IPS-15b (cell line): ENCODE measurements at regions not wholly inside any gene's neighbourhood (a gene's known extent, or its start where the extent isn't known, plus 50 kb on each side); places are given as distances from the start of the nearest gene placed in this dataset.

ENCODE experiments used
- H3K27me3 ChIP-seq: one replicate; pipeline ENCODE4 v1.6.1; 2013; ENCODE audit warnings: low read length; ENCODE audit not compliant: control insufficient read depth, insufficient read depth
- H3K36me3 ChIP-seq: one replicate; pipeline ENCODE4 v1.6.1; 2013; ENCODE audit warnings: low read length; ENCODE audit not compliant: control insufficient read depth, insufficient read depth
- H3K4me1 ChIP-seq: one replicate; pipeline ENCODE4 v1.6.1; 2013; ENCODE audit warnings: mild to moderate bottlenecking, low read length; ENCODE audit not compliant: control insufficient read depth, insufficient read depth
- H3K4me3 ChIP-seq: one replicate; pipeline ENCODE4 v1.5.1; 2013; ENCODE audit warnings: low read depth, low read length
- H3K9ac ChIP-seq: one replicate; pipeline ENCODE4 v1.6.1; 2013; ENCODE audit warnings: low read depth, mild to moderate bottlenecking, low read length
- H3K9me3 ChIP-seq: one replicate; pipeline ENCODE4 v1.6.1; 2013; ENCODE audit warnings: mild to moderate bottlenecking, low read length; ENCODE audit not compliant: control insufficient read depth, insufficient read depth

DNA sequence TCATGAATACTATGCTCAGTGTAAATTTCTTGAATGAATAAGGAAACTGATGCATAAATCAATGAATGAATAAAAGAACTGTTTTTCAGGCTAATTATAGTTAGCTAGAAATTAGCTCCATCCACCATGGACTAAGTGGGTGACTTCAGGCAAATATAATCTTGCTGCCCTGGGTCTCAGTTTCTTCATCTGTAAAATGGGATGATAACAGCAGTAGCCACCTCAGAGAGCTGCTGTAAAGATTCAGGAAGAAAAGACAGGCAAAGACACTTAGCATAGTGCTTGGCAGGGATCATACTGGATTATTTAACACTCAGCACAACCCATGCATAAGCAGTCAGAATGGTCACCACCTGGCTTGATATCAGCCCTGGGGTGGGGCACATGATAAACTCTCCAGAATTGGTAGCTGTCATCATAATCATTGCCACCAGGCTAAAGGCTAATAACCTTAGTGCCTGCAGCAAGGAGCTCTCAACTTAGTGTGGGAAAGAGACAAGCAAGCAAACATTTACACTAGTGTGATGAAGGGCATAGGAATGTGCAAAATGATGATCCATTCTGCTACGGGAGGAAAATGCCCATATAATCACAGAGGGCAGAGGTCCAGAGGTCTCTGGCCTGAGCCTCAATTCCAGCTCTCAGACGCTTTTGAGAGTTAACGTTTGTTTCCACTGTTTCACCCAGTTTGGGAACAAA lies 234.7 kb upstream of the TBX3 start:
- H3K4me1 ChIP-seq = no peaks in the 10 kb centered on the region
- H3K27me3 ChIP-seq = no peaks in the 10 kb centered on the region
- H3K9ac ChIP-seq = no peak overlapping the region
- no peaks in the 10 kb centered on the region for H3K9me3 ChIP-seq
- H3K36me3 ChIP-seq = no peaks in the 10 kb centered on the region
- H3K4me3 ChIP-seq = no peak overlapping the region

DNA sequence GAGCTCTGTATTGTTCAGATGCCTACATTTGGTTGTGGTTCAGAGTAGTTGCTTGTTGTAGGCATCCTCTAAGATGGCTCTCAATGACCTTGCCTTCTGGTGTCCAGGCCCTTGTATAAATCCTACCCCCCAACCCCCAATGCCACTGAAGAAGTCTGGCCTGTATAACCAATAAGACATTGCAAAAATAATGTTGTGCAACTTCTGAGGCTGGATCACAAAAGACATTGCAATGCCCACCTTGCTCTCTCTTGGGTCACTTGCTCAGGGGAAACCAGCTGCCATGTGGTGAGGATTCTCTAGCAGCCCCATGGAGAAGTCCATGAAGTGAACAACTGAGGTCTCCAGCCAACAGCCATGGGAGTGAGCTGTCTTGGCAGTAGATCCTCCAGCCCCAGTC lies 234.0 kb upstream of the TBX3 start:
- Histone ChIP-seq H3K9ac (no peak overlapping the region), H3K4me1 (no peaks in the 10 kb centered on the region), H3K27me3 (no peaks in the 10 kb centered on the region), H3K9me3 (no peaks in the 10 kb centered on the region), H3K36me3 (no peaks in the 10 kb centered on the region), H3K4me3 (no peak overlapping the region)

DNA sequence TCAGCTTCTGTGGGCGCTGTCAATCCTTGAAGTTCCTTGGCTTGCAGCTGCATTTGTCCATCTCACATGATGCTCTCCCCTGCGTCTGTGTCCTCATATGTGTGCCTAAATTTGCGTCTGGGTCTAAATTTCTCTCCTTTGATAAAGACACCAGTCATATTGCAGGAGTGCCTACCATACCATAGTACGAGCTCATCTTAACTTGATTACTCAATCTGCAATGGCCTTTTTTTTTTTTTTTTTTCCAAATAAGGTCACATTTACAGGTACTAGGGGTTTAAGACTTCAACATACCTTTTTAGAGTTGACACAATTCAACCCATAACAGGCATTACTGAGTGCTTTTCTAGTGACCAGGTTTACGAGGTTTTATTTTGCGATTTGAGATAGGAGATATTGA lies 233.3 kb upstream of the TBX3 start:
- Histone ChIP-seq H3K27me3 (no peaks in the 10 kb centered on the region), H3K9me3 (no peaks in the 10 kb centered on the region), H3K9ac (no peak overlapping the region), H3K36me3 (no peaks in the 10 kb centered on the region), H3K4me1 (no peaks in the 10 kb centered on the region), H3K4me3 (no peak overlapping the region)

- Histone ChIP-seq H3K9ac (no peak overlapping the region), H3K36me3 (no peaks in the 10 kb centered on the region), H3K4me1 (no peaks in the 10 kb centered on the region), H3K9me3 (no peaks in the 10 kb centered on the region), H3K27me3 (no peaks in the 10 kb centered on the region), H3K4me3 (no peak overlapping the region)
Measured at GRCh38 chr12:114916541-114916940, 232.6 kb upstream of the TBX3 start.

DNA sequence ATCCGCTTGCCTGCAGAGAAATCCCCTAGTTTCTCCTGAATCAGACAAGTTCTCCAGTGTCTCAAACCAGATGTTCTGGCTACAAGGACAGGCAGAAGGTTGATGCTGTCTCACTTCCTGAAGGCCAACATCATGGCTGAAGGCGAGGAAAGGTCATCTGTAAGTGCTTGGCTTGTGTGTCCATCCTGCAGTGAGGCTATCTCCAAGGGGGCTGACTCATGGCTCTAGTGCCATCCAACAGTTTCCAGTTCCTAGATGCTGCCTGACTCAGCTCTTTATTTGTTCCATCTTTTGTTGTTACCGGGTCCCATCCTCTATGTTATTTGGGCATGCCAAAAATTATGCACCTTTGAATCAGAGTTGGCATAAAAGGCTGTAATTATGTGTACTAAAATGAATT lies 232.1 kb upstream of the TBX3 start:
- Histone ChIP-seq H3K9me3 (no peaks in the 10 kb centered on the region), H3K4me1 (no peaks in the 10 kb centered on the region), H3K27me3 (no peaks in the 10 kb centered on the region), H3K9ac (no peak overlapping the region), H3K4me3 (no peak overlapping the region), H3K36me3 (no peaks in the 10 kb centered on the region)

GRCh38 chr12:114913871-114914801 lies 230.2 kb upstream of the TBX3 start:
- H3K9me3 ChIP-seq = no peaks in the 10 kb centered on the region
- no peak overlapping the region for H3K9ac ChIP-seq
- H3K27me3 ChIP-seq = no peaks in the 10 kb centered on the region
- H3K4me1 ChIP-seq = no peaks in the 10 kb centered on the region
- H3K36me3 ChIP-seq = no peaks in the 10 kb centered on the region
- no peak overlapping the region for H3K4me3 ChIP-seq

GRCh38 chr12:114912811-114913210 lies 228.8 kb upstream of the TBX3 start:
- Histone ChIP-seq H3K36me3 (no peaks in the 10 kb centered on the region), H3K9ac (no peak overlapping the region), H3K9me3 (no peaks in the 10 kb centered on the region), H3K27me3 (no peaks in the 10 kb centered on the region), H3K4me3 (no peak overlapping the region), H3K4me1 (no peaks in the 10 kb centered on the region)

- H3K9me3 ChIP-seq = no peaks in the 10 kb centered on the region
Measured at GRCh38 chr12:114911196-114911595, 227.2 kb upstream of the TBX3 start.

DNA sequence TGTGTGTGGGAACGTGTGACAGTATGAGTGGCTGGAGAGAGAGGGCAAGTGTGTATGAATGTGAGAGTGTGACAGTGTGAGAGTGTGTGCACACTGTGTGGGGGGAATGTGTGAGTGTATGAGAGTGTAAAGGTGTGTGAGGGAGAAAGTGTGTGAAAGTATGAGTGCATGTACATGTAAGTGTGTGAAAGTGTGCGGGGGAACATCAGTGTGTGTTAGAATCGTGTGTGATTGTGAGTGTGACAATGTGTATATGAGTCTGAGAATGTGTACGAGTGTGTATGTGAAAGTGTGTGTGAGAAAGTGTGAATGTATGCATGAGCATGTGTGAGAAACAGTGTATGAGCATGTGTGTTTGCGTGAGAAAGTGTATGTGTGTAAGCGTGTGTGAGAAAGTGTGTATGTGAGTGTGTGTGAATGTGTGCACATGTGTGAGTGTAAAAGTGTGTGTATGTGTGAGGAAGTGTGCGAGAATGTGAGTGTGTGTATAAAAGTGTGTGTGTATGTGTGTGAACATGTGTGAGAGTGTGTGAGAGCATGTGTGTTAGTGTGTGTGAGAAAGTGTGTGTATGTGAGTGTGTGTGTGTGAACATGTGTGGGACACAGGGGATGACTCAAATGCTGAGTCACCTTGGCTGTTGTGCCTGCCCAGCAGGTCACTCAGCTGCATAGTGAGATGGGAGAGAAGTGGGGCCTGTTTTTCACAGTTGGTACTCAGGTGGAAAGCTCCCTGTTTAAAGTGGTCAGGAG lies 220.5 kb upstream of the TBX3 start:
- no peak overlapping the region for H3K9ac ChIP-seq
- no peak overlapping the region for H3K4me3 ChIP-seq
- no peaks in the 10 kb centered on the region for H3K27me3 ChIP-seq
- H3K36me3 ChIP-seq = no peaks in the 10 kb centered on the region
- no peaks in the 10 kb centered on the region for H3K9me3 ChIP-seq
- no peaks in the 10 kb centered on the region for H3K4me1 ChIP-seq

More at GRCh38 chr12:114911196-114911595, 227.2 kb upstream of the TBX3 start:
- Histone ChIP-seq H3K36me3 (no peaks in the 10 kb centered on the region), H3K9ac (no peak overlapping the region), H3K4me3 (no peak overlapping the region), H3K27me3 (no peaks in the 10 kb centered on the region), H3K4me1 (no peaks in the 10 kb centered on the region)

DNA sequence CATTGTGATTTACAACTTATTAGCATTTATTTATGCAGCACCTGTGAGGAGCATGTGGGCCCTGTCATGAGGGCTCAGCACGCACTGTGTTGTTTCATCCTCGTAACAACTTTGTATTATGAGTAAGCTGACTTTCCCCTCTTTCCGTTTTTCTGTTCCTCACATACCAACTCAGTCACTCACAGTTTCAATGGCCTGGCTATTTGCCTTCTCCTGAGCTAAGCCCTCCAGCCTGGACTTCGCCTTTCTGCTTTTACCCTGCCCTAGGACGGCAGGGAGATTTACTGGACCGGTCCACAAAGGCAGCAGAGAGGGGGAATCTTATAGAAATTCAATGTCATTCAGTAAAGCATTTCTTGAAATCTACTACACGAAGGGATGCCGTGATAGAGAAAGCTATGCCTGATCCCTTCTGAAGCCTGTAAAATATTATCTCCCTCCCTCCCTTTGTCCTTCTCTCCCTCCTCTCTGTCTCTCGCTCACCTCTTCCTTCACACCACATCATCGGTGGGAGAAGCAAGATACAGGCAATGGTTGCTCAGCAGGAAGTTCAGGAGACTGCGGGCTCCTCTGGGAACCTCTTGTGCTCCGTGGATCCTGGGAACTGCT lies 219.2 kb upstream of the TBX3 start:
- Histone ChIP-seq H3K36me3 (no peaks in the 10 kb centered on the region), H3K4me1 (no peaks in the 10 kb centered on the region), H3K4me3 (no peak overlapping the region), H3K9me3 (no peaks in the 10 kb centered on the region), H3K9ac (no peak overlapping the region), H3K27me3 (no peaks in the 10 kb centered on the region)

- H3K4me3 ChIP-seq = no peak overlapping the region
- H3K4me1 ChIP-seq = no peaks in the 10 kb centered on the region
- no peak overlapping the region for H3K9ac ChIP-seq
Measured at GRCh38 chr12:114902665-114903064, 218.7 kb upstream of the TBX3 start.

More at GRCh38 chr12:114902665-114903064, 218.7 kb upstream of the TBX3 start:
- no peaks in the 10 kb centered on the region for H3K36me3 ChIP-seq
- H3K27me3 ChIP-seq = no peaks in the 10 kb centered on the region
- no peaks in the 10 kb centered on the region for H3K9me3 ChIP-seq
